GM23248 (cell line): ENCODE measurements at regions not wholly inside any gene's neighbourhood (a gene's known extent, or its start where the extent isn't known, plus 50 kb on each side); places are given as distances from the start of the nearest gene placed in this dataset.

Experiments used
- DNase-seq: peaks from one replicate; pipeline ENCODE4 v3.0.0-alpha.2; 2015
- H2AFZ ChIP-seq: fragments of 200-600 bp; sonication (generic); 2 replicates; pipeline ENCODE4 v1.6.1; 2016; ENCODE audit warnings: antibody characterized with exemption
- H3F3A ChIP-seq: fragments of 200-600 bp; sonication (generic); 2 replicates; pipeline ENCODE4 v1.6.1; 2016; ENCODE audit warnings: mild to moderate bottlenecking, antibody characterized with exemption, mixed run types; ENCODE audit not compliant: insufficient read depth
- H3K27ac ChIP-seq: fragments of 200-600 bp; sonication (generic); 2 replicates; pipeline ENCODE4 v1.5.1; 2016; ENCODE audit warnings: mild to moderate bottlenecking
- H3K27me3 ChIP-seq: fragments of 200-600 bp; sonication (generic); replicated peaks from 2 replicates; pipeline ENCODE4 v1.6.1; 2016; ENCODE audit warnings: mild to moderate bottlenecking; ENCODE audit not compliant: insufficient read depth
- H3K36me3 ChIP-seq: fragments of 200-600 bp; sonication (generic); 2 replicates; pipeline ENCODE4 v1.6.1; 2016; ENCODE audit warnings: low read depth, mild to moderate bottlenecking
- H3K4me1 ChIP-seq: fragments of 200-600 bp; sonication (generic); 2 replicates; pipeline ENCODE4 v1.6.1; 2016; ENCODE audit warnings: mild to moderate bottlenecking; ENCODE audit not compliant: insufficient read depth
- H3K4me2 ChIP-seq: fragments of 200-600 bp; sonication (generic); one replicate; pipeline ENCODE4 v1.6.1; 2016; ENCODE audit warnings: mild to moderate bottlenecking; ENCODE audit not compliant: unreplicated experiment
- H3K4me3 ChIP-seq: fragments of 200-600 bp; sonication (generic); 2 replicates; pipeline ENCODE4 v1.5.1; 2016; ENCODE audit warnings: mild to moderate bottlenecking
- H3K79me2 ChIP-seq: fragments of 200-600 bp; sonication (generic); 2 replicates; pipeline ENCODE4 v1.6.1; 2016; ENCODE audit warnings: mild to moderate bottlenecking; ENCODE audit not compliant: insufficient read depth
- H3K9ac ChIP-seq: fragments of 200-600 bp; sonication (generic); 2 replicates; pipeline ENCODE4 v1.6.1; 2016; ENCODE audit warnings: mild to moderate bottlenecking
- H3K9me2 ChIP-seq: fragments of 200-600 bp; sonication (generic); 2 replicates; pipeline ENCODE4 v1.6.1; 2016; ENCODE audit warnings: mixed run types, mild to moderate bottlenecking, moderate library complexity; ENCODE audit not compliant: insufficient read depth
- H3K9me3 ChIP-seq: fragments of 200-600 bp; sonication (generic); one replicate; pipeline ENCODE4 v1.6.1; 2017; ENCODE audit warnings: low read depth
- H4K20me1 ChIP-seq: fragments of 200-600 bp; sonication (generic); 2 replicates; pipeline ENCODE4 v1.6.0; 2016; ENCODE audit not compliant: insufficient read depth
- EZH2 ChIP-seq: fragments of 200-600 bp; sonication (generic); IDR thresholded peaks from 2 replicates; pipeline ENCODE4 v1.6.1; 2018; ENCODE audit warnings: antibody characterized with exemption, mild to moderate bottlenecking; ENCODE audit not compliant: insufficient read depth, poor library complexity, severe bottlenecking
- EZH2phosphoT487 ChIP-seq: fragments of 200-600 bp; sonication (generic); IDR thresholded peaks from 2 replicates; pipeline ENCODE4 v1.6.1; 2018; ENCODE audit warnings: antibody characterized with exemption, moderate library complexity, mild to moderate bottlenecking, low read depth; ENCODE audit not compliant: insufficient read depth
- WGBS, 2 experiments: methylation state at CpG; one replicate each; pipeline ENCODE4 v1.1.6; 2015 to 2017; ENCODE audit warnings: low lambda C conversion rate in 2 of 2, low coverage in 1 of 2; ENCODE audit errors: missing lambda C conversion rate in 2 of 2; 5-methylcytosine and 5-hydroxymethylcytosine counted together
- in situ Hi-C: fragments of 300-500 bp; cut with MboI; formaldehyde crosslinking; loops from 2 replicates; pipeline ENCODE4 v1.15.0; 2020

DNA sequence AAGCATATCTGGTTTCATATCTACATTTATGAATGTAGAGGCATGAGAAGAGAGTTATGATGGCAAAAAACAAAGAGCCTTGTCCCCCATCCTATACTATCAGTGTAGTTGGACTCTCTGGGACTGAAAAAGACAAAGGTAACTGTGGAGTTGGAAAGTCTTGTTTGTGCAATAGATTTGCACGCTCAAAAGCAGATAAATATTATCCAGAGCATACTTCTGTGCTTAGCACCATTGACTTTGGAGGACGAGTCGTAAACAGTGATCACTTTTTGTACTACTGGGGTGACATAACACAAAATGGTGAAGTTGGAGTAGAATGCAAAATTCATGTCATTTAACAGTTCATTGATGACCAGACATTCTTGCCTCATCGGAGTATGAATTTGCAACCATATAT is 85.2 kb upstream of the EGFR start:
- no peaks in the 10 kb centered on the region for H3K79me2 ChIP-seq
- DNase-seq, result peak; percentile 16
- H4K20me1 ChIP-seq, result no peaks in the 10 kb centered on the region
- peaks cover 25% of the 10 kb centered on the region for H3F3A ChIP-seq
- WGBS, 2 experiments, result 35 to 43% methylated on average over 4 of the region's 4 CpGs
- H2AFZ ChIP-seq, result peak overlapping the region; percentile 78
- H3K9ac ChIP-seq, result peak overlapping the region; percentile 55
- no peaks in the 10 kb centered on the region for H3K9me3 ChIP-seq
- no peaks in the 10 kb centered on the region for H3K36me3 ChIP-seq
- in situ Hi-C loops, result no loop called here
- no peak overlapping the region for H3K27ac ChIP-seq
- H3K9me2 ChIP-seq, result no peaks in the 10 kb centered on the region
- TF ChIP-seq EZH2phosphoT487 (no peak), EZH2 (no peak)
- H3K4me3 ChIP-seq, result peak overlapping the region; percentile 71
- peaks cover 7% of the 10 kb centered on the region for H3K4me1 ChIP-seq
- H3K4me2 ChIP-seq, result peak overlapping the region; percentile 69
- H3K27me3 ChIP-seq, result no peaks in the 10 kb centered on the region

DNA sequence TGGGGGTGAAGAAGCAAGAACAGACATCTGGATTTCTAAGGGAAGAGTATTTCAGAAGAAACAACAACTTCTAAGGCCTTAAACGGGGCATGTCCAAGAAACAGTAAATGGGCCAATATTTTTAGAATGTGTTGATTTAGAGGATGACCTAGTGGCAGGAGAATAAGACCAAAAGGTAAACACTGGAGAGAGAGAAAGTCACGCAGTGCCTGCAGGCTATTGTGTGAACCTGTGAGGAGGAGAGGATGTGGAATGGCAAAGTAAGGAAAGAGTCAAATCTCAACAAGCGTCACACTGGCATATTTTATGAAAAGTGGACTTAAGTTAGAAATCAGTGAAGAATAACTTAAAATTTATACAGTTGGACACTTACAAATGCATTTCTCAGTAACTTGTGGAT is 78.1 kb upstream of the EGFR start:
- Histone ChIP-seq H3K27me3 (no peaks in the 10 kb centered on the region), H3K9me3 (no peaks in the 10 kb centered on the region), H3K4me2 (no peak overlapping the region), H3K36me3 (no peaks in the 10 kb centered on the region), H3K79me2 (no peaks in the 10 kb centered on the region), H2AFZ (no peak overlapping the region), H3K9ac (no peak overlapping the region), H3K9me2 (no peaks in the 10 kb centered on the region), H4K20me1 (no peaks in the 10 kb centered on the region), H3K4me1 (no peaks in the 10 kb centered on the region), H3K4me3 (no peak overlapping the region), H3K27ac (no peak overlapping the region), H3F3A (no peaks in the 10 kb centered on the region)
- in situ Hi-C loops, result no loop called here
- TF ChIP-seq EZH2phosphoT487 (no peak), EZH2 (no peak)
- WGBS, 2 experiments, result 77 to 85% methylated on average over 3 of the region's 3 CpGs
- no peak for DNase-seq

DNA sequence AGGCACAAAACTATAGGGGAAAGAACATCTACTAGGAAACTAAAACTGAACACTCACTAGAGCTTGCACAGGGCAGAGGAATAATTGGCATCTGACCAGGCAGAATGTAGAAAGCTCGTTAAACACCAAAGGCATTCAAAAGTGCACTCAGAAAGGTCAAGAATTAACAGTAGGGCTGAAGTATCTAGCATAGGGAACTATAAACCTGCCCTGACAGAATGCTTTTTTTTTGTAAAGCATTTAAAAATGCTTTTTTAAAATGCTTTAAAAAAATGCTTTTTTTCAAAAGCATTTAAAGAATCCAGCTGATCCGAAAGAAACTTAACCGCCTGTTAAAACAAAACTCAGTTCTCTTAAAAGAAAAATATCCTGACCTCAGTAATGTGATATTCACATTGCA is 74.6 kb upstream of the EGFR start:
- no peak for DNase-seq
- Histone ChIP-seq H3K27me3 (no peaks in the 10 kb centered on the region), H3K4me2 (no peak overlapping the region), H3K36me3 (no peaks in the 10 kb centered on the region), H3K27ac (no peak overlapping the region), H3K4me1 (no peaks in the 10 kb centered on the region), H3K9me2 (no peaks in the 10 kb centered on the region), H3K79me2 (no peaks in the 10 kb centered on the region), H3K9me3 (no peaks in the 10 kb centered on the region), H3F3A (no peaks in the 10 kb centered on the region), H2AFZ (no peak overlapping the region), H3K9ac (no peak overlapping the region), H4K20me1 (no peaks in the 10 kb centered on the region), H3K4me3 (no peak overlapping the region)
- no peak for TF ChIP-seq EZH2phosphoT487
- TF ChIP-seq EZH2, result no peak
- 81% methylated on average over 3 of the region's 3 CpGs for WGBS, 2 experiments
- in situ Hi-C loops, result no loop called here

DNA sequence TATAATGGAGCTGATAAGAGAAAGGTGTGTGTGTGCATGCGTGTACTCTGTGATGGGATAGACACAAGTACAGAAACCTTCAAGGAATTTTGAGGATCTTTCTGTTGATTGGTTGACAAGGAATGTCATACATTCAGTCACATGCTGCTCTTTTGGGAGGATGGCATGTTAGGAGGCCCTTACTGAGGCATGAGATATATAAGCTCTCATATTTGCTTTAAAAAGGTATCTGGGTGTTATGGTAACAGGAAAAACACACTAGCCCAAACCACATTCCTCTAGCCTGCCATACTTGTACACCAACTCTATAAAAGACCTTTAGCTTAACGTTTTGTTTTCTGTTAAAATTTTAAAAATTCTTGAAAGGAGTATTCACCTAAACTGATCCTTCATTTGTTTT is 72.5 kb upstream of the EGFR start:
- DNase-seq, result no peak
- no peak overlapping the region for H3K27ac ChIP-seq
- TF ChIP-seq EZH2, result no peak
- no peak for TF ChIP-seq EZH2phosphoT487
- no peak overlapping the region for H3K4me2 ChIP-seq
- no peak overlapping the region for H3K9ac ChIP-seq
- H3K27me3 ChIP-seq, result no peaks in the 10 kb centered on the region
- no peaks in the 10 kb centered on the region for H3K9me2 ChIP-seq
- H4K20me1 ChIP-seq, result no peaks in the 10 kb centered on the region
- in situ Hi-C loops, result no loop called here
- no peaks in the 10 kb centered on the region for H3K9me3 ChIP-seq
- H3K4me3 ChIP-seq, result no peak overlapping the region
- 72 to 79% methylated on average over 2 of the region's 2 CpGs for WGBS, 2 experiments
- no peaks in the 10 kb centered on the region for H3K4me1 ChIP-seq
- no peak overlapping the region for H2AFZ ChIP-seq
- H3K79me2 ChIP-seq, result no peaks in the 10 kb centered on the region
- no peaks in the 10 kb centered on the region for H3F3A ChIP-seq
- no peaks in the 10 kb centered on the region for H3K36me3 ChIP-seq

DNA sequence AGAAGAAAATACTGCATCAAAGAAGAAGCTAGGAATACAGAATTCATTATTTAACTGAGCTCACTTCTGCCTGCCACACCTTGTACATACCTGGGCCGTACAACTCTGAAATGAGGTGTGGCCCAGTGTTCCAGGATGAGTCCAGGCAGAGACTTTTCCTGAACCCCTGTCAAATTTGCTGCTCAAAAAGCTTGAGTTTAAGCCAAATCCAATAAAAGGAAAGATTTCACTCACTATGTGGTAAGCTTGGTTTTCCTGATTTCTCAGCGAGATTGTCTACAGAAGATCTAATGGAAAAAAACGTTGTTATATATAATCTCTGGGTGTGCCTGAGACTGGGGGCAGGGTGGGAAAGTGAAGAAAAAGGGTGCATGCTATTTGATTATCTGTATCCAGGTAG is 72.1 kb upstream of the EGFR start:
- Histone ChIP-seq H3K4me3 (no peak overlapping the region), H3K9me3 (no peaks in the 10 kb centered on the region), H3K27me3 (no peaks in the 10 kb centered on the region), H3K79me2 (no peaks in the 10 kb centered on the region), H3K36me3 (no peaks in the 10 kb centered on the region), H3K9ac (no peak overlapping the region), H3F3A (no peaks in the 10 kb centered on the region), H3K4me1 (no peaks in the 10 kb centered on the region), H2AFZ (no peak overlapping the region), H3K4me2 (no peak overlapping the region), H3K27ac (no peak overlapping the region), H3K9me2 (no peaks in the 10 kb centered on the region), H4K20me1 (no peaks in the 10 kb centered on the region)
- in situ Hi-C loops, result no loop called here
- DNase-seq, result no peak
- TF ChIP-seq EZH2phosphoT487 (no peak), EZH2 (no peak)
- 76 to 79% methylated on average over 3 of the region's 3 CpGs for whole genome bisulfite sequencing, 2 experiments
